HepG2 (cell line): ENCODE measurements at regions not wholly inside any gene's neighbourhood (a gene's known extent, or its start where the extent isn't known, plus 50 kb on each side); places are given as distances from the start of the nearest gene placed in this dataset.

Experiments used
- ATAC-seq: fragments of 200-7000 bp; cut with Tn5 transposase; 3 replicates; pipeline ENCODE4 v1.9.1; 2020; ENCODE audit warnings: mild to moderate bottlenecking, moderate library complexity
- BruUV-seq: library from RNA; stranded (reverse); fragments of 400-500 nt; replicated peaks from 2 replicates; lab custom pipeline; 2021; lab: Mats Ljungman, UMichigan
- CTCF ChIA-PET: fragments of 300-600 bp; formaldehyde crosslinking; extraction: SDS; loops from one replicate; lab custom pipeline; 2021; ENCODE audit warnings: low total read pairs, inconsistent platforms, low intra/inter-chr PET ratio; lab: Yijun Ruan, JAX
- POLR2A ChIA-PET: fragments of 350-600 bp; sonication (Branson Sonifier 250); formaldehyde crosslinking; loops from one replicate; lab custom pipeline; 2020; ENCODE audit warnings: antibody characterized with exemption, inconsistent platforms; lab: Yijun Ruan, JAX
- DNase-seq: peaks from one replicate; pipeline ENCODE4 v3.0.0-alpha.2; 2015; ENCODE audit warnings: low spot score
- FAIRE-seq: peaks from 3 replicates; lab custom pipeline; 2011; peaks lifted over from hg19 to GRCh38; lab: Jason Lieb, UNC
- H2AFZ ChIP-seq: one replicate; pipeline ENCODE4 v1.6.1; 2011; ENCODE audit warnings: low read length, inconsistent platforms
- H3K27ac ChIP-seq: fragments of 300-600 bp; 3 replicates; pipeline ENCODE4 v1.8.0; 2011; ENCODE audit warnings: mixed run types, mild to moderate bottlenecking, mixed read lengths, low read length, inconsistent platforms; ENCODE audit not compliant: insufficient read depth; ENCODE audit errors: extremely low read length
- H3K27me3 ChIP-seq, 2 experiments: fragments of 200-600 bp in 1 of 2; 2 replicates in 1 of 2; 3 replicates in 1 of 2; pipeline versions ENCODE4 v1.6.0 to v1.8.0; 2011; ENCODE audit warnings: low read length in 2 of 2, mild to moderate bottlenecking in 2 of 2, moderate library complexity in 2 of 2, inconsistent platforms in 1 of 2; ENCODE audit not compliant: insufficient read depth in 2 of 2, control insufficient read depth in 1 of 2
- H3K36me3 ChIP-seq, 2 experiments: fragments of 200-600 bp in 1 of 2; replicated peaks in 1 of 2; 2 replicates in 1 of 2; 3 replicates in 1 of 2; pipeline versions ENCODE4 v1.5.1 to v1.8.0; 2011; ENCODE audit warnings: low read length in 2 of 2, inconsistent platforms in 1 of 2; ENCODE audit not compliant: insufficient read depth in 2 of 2, control insufficient read depth in 1 of 2
- H3K4me1 ChIP-seq: 2 replicates; pipeline ENCODE4 v1.5.1; 2012; ENCODE audit warnings: low read length, inconsistent platforms; ENCODE audit not compliant: insufficient read depth
- H3K4me2 ChIP-seq: 2 replicates; pipeline ENCODE4 v1.6.0; 2011; ENCODE audit warnings: low read depth, low read length, inconsistent platforms
- H3K4me3 ChIP-seq, 3 experiments: fragments of 200-600 bp in 1 of 3; sonication (generic), shearing (Covaris generic) in 1 of 3; replicated peaks in 1 of 3; 2 replicates each; pipeline ENCODE4 v1.5.1; 2011 to 2016; ENCODE audit warnings: low read length in 3 of 3, inconsistent platforms in 2 of 3, low read depth in 2 of 3, mild to moderate bottlenecking in 2 of 3, control low read depth in 1 of 3, mixed read lengths in 1 of 3; ENCODE audit not compliant: insufficient read depth in 1 of 3
- H3K79me2 ChIP-seq: one replicate; pipeline ENCODE4 v1.6.1; 2011; ENCODE audit warnings: low read length, inconsistent platforms; ENCODE audit not compliant: insufficient read depth
- H3K9ac ChIP-seq: 2 replicates; pipeline ENCODE4 v1.6.0; 2011; ENCODE audit warnings: mild to moderate bottlenecking, low read depth, low read length, inconsistent platforms; ENCODE audit not compliant: insufficient read depth
- H3K9me3 ChIP-seq: 2 replicates; pipeline ENCODE4 v1.5.1; 2012; ENCODE audit warnings: mild to moderate bottlenecking, low read length
- H4K20me1 ChIP-seq: 2 replicates; pipeline ENCODE4 v1.6.0; 2011; ENCODE audit warnings: inconsistent platforms, mild to moderate bottlenecking, low read length, moderate library complexity; ENCODE audit not compliant: insufficient read depth
- FLYWCH1 ChIP-seq: sonication (generic); formaldehyde crosslinking; IDR thresholded peaks from 2 replicates; pipeline ENCODE4 v1.8.1; 2023; ENCODE audit warnings: mild to moderate bottlenecking, missing genetic modification reagents
- FOXO1 ChIP-seq: sonication (generic); formaldehyde crosslinking; IDR thresholded peaks from 2 replicates; pipeline ENCODE4 v1.4.0; 2020; ENCODE audit warnings: missing genetic modification reagents
- GTF2F1 ChIP-seq: fragments of 150-350 bp; IDR thresholded peaks from 2 replicates; pipeline ENCODE4 v1.6.1; 2014; ENCODE audit warnings: low read length
- KLF12 ChIP-seq: sonication (generic); formaldehyde crosslinking; IDR thresholded peaks from 2 replicates; pipeline ENCODE4 v1.4.0; 2020; ENCODE audit warnings: missing genetic modification reagents, borderline replicate concordance
- POGZ ChIP-seq: sonication (generic); formaldehyde crosslinking; IDR thresholded peaks from 2 replicates; pipeline ENCODE4 v1.4.0; 2020; ENCODE audit warnings: mild to moderate bottlenecking, missing genetic modification reagents
- RELA ChIP-seq: sonication (generic); formaldehyde crosslinking; IDR thresholded peaks from 2 replicates; pipeline ENCODE4 v1.4.0; 2020; ENCODE audit warnings: missing genetic modification reagents
- SIX4 ChIP-seq: sonication (generic); formaldehyde crosslinking; IDR thresholded peaks from 2 replicates; pipeline ENCODE4 v1.4.0; 2020; ENCODE audit warnings: missing genetic modification reagents
- SP2 ChIP-seq: sonication (generic); formaldehyde crosslinking; IDR thresholded peaks from 2 replicates; pipeline ENCODE4 v1.5.1; 2020; ENCODE audit warnings: mild to moderate bottlenecking, missing genetic modification reagents
- TCF7 ChIP-seq: sonication (generic); IDR thresholded peaks from 2 replicates; pipeline ENCODE4 v1.6.1; 2016; ENCODE audit warnings: antibody characterized with exemption, low read depth
- ZFP62 ChIP-seq: sonication (generic); formaldehyde crosslinking; IDR thresholded peaks from 2 replicates; pipeline ENCODE4 v1.4.0; 2020; ENCODE audit warnings: missing genetic modification reagents
- ZIK1 ChIP-seq: sonication (generic); formaldehyde crosslinking; IDR thresholded peaks from 2 replicates; pipeline ENCODE4 v1.5.0; 2020; ENCODE audit warnings: mild to moderate bottlenecking, low read depth, missing genetic modification reagents, borderline replicate concordance
- ZNF225 ChIP-seq: sonication (generic); formaldehyde crosslinking; IDR thresholded peaks from 2 replicates; pipeline ENCODE4 v1.4.0; 2020; ENCODE audit warnings: mild to moderate bottlenecking, missing genetic modification reagents
- ZNF337 ChIP-seq: sonication (generic); formaldehyde crosslinking; IDR thresholded peaks from 2 replicates; pipeline ENCODE4 v1.5.1; 2020; ENCODE audit warnings: missing genetic modification reagents, low read depth, mild to moderate bottlenecking, borderline replicate concordance
- ZNF451 ChIP-seq: sonication (generic); formaldehyde crosslinking; IDR thresholded peaks from 2 replicates; pipeline ENCODE4 v1.5.0; 2020; ENCODE audit warnings: mild to moderate bottlenecking, missing genetic modification reagents
- ZNF501 ChIP-seq: sonication (generic); formaldehyde crosslinking; IDR thresholded peaks from 2 replicates; pipeline ENCODE4 v1.5.1; 2020; ENCODE audit warnings: mild to moderate bottlenecking, moderate library complexity, missing genetic modification reagents
- ZNF839 ChIP-seq: sonication (generic); formaldehyde crosslinking; IDR thresholded peaks from 2 replicates; pipeline ENCODE4 v1.4.0; 2020; ENCODE audit warnings: missing genetic modification reagents, mild to moderate bottlenecking, borderline replicate concordance
- WGBS: methylation state at CpG from one replicate; pipeline ENCODE4 v1.1.6; 2017; ENCODE audit warnings: low lambda C conversion rate; 5-methylcytosine and 5-hydroxymethylcytosine counted together
- in situ Hi-C: cut with HindIII; loops from 2 replicates; pipeline ENCODE4 v1.10.0; 2017; ENCODE audit warnings: low pct_unique_long_range_greater_than_20kb; ENCODE audit not compliant: extremely low pct_ligation_motif_present
- intact Hi-C: fragments of 100-400 bp; cut with micrococcal nuclease; formaldehyde crosslinking; loops from one replicate; pipeline ENCODE4 v1.10.0; 2022; ENCODE audit not compliant: unreplicated experiment
- TF ChIP-seq, protein P1 (sequence below): sonication (generic); formaldehyde crosslinking; IDR thresholded peaks from 2 replicates; pipeline ENCODE4 v1.4.0; 2020; ENCODE audit warnings: mild to moderate bottlenecking, missing genetic modification reagents
- TF ChIP-seq, protein P2 (sequence below): sonication (generic); formaldehyde crosslinking; IDR thresholded peaks from 2 replicates; pipeline ENCODE4 v1.4.0; 2020; ENCODE audit warnings: missing genetic modification reagents

DNA sequence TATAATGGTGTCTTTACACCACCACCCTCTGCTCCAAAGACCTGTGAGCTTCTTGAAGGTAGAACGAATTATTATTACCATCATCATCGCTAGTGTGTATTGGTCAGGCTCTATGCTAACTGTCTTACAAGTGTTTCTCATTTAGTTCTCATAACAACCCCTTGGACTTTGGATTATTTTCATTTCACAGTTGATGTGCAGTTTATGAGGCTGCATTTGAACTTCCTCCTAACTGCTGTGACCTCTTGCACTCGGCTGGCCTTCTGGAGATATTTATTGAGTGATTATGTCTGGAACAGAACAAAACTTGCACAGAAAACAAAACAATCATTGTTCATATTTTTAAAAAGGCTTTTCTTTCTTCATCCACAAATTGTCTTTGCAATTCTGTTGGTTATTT is 306.3 kb upstream of the SGCD start (continued):
- TF ChIP-seq FLYWCH1 (CRISPR knock-in tag) = no peak
- TF ChIP-seq ZNF225 = no peak
- TF ChIP-seq TCF7 = no peak
- TF ChIP-seq ZNF337 = no peak
- TF ChIP-seq ZNF451 (CRISPR knock-in tag) = no peak

DNA sequence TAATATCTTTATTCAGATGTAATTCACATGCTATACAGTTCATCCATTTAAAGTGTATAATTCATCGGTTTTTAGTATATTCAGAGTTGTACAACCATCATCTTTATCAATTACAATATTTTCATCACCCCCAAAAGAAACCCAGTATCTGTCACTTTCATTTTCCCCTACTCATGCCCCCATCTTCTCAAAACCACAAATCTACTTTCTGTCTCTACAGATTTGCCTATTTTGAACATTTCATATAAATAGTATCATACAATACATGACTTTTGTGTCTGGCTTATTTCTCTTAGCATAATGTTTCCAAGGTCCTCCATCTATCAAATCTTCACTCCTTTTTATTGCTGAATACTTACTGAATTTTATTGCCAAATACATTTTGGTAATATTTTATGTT is 305.1 kb upstream of the SGCD start:
- H3K4me2 ChIP-seq = no peak overlapping the region
- no peak for DNase-seq
- no peak for ATAC-seq
- H2AFZ ChIP-seq = no peak overlapping the region
- H4K20me1 ChIP-seq = no peaks in the 10 kb centered on the region
- no peak overlapping the region for H3K9ac ChIP-seq
- no peak overlapping the region for H3K4me3 ChIP-seq
- H3K4me1 ChIP-seq = no peaks in the 10 kb centered on the region
- POLR2A ChIA-PET = no interaction called here
- H3K79me2 ChIP-seq = no peaks in the 10 kb centered on the region
- WGBS = 0% methylated on average over 1 of the region's 1 CpG
- CTCF ChIA-PET = no interaction called here
- no peaks in the 10 kb centered on the region for H3K9me3 ChIP-seq
- intact Hi-C loops (no loop called here), in situ Hi-C loops (no loop called here)
- no peaks in the 10 kb centered on the region for H3K27me3 ChIP-seq
- no peak for FAIRE-seq
- H3K36me3 ChIP-seq = no peaks in the 10 kb centered on the region
- no TSS peak for BruUV-seq
- H3K27ac ChIP-seq = no peak overlapping the region
- TF ChIP-seq ZIK1 (CRISPR knock-in tag) (no peak), GTF2F1 (no peak), ZNF839 (CRISPR knock-in tag) (no peak), ZNF337 (no peak), ZFP62 (CRISPR knock-in tag) (no peak), RELA (CRISPR knock-in tag) (no peak), FOXO1 (CRISPR knock-in tag) (no peak), KLF12 (CRISPR knock-in tag) (no peak), SP2 (CRISPR knock-in tag) (no peak), POGZ (CRISPR knock-in tag) (no peak), SIX4 (CRISPR knock-in tag) (no peak), ZNF501 (CRISPR knock-in tag) (no peak)
- TF ChIP-seq, protein P1, sequence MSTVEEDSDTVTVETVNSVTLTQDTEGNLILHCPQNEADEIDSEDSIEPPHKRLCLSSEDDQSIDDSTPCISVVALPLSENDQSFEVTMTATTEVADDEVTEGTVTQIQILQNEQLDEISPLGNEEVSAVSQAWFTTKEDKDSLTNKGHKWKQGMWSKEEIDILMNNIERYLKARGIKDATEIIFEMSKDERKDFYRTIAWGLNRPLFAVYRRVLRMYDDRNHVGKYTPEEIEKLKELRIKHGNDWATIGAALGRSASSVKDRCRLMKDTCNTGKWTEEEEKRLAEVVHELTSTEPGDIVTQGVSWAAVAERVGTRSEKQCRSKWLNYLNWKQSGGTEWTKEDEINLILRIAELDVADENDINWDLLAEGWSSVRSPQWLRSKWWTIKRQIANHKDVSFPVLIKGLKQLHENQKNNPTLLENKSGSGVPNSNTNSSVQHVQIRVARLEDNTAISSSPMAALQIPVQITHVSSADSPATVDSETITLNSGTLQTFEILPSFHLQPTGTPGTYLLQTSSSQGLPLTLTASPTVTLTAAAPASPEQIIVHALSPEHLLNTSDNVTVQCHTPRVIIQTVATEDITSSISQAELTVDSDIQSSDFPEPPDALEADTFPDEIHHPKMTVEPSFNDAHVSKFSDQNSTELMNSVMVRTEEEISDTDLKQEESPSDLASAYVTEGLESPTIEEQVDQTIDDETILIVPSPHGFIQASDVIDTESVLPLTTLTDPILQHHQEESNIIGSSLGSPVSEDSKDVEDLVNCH (CRISPR knock-in tag) = no peak
- TF ChIP-seq, protein P2, sequence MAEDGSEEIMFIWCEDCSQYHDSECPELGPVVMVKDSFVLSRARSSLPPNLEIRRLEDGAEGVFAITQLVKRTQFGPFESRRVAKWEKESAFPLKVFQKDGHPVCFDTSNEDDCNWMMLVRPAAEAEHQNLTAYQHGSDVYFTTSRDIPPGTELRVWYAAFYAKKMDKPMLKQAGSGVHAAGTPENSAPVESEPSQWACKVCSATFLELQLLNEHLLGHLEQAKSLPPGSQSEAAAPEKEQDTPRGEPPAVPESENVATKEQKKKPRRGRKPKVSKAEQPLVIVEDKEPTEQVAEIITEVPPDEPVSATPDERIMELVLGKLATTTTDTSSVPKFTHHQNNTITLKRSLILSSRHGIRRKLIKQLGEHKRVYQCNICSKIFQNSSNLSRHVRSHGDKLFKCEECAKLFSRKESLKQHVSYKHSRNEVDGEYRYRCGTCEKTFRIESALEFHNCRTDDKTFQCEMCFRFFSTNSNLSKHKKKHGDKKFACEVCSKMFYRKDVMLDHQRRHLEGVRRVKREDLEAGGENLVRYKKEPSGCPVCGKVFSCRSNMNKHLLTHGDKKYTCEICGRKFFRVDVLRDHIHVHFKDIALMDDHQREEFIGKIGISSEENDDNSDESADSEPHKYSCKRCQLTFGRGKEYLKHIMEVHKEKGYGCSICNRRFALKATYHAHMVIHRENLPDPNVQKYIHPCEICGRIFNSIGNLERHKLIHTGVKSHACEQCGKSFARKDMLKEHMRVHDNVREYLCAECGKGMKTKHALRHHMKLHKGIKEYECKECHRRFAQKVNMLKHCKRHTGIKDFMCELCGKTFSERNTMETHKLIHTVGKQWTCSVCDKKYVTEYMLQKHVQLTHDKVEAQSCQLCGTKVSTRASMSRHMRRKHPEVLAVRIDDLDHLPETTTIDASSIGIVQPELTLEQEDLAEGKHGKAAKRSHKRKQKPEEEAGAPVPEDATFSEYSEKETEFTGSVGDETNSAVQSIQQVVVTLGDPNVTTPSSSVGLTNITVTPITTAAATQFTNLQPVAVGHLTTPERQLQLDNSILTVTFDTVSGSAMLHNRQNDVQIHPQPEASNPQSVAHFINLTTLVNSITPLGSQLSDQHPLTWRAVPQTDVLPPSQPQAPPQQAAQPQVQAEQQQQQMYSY (CRISPR knock-in tag) = no peak
